Caco-2 (cell line): ENCODE measurements at regions not wholly inside any gene's neighbourhood (a gene's known extent, or its start where the extent isn't known, plus 50 kb on each side); places are given as distances from the start of the nearest gene placed in this dataset.
A peak's percentile ranks its signal among the peaks of the same experiment; 100 is the strongest.
"Not testable (repeated sequence)": the region's sequence is repeated elsewhere in the genome, so short reads cannot be mapped to it uniquely, and the experiment has no call there.

Experiments
- BruUV-seq: library from RNA; stranded (reverse); fragments of 400-500 nt; replicated peaks from 2 replicates; lab custom pipeline; 2021; lab: Mats Ljungman, UMichigan
- CTCF ChIA-PET: fragments of 300-600 bp; sonication (Branson Sonifier 250); formaldehyde crosslinking; loops from one replicate; lab custom pipeline; 2022; ENCODE audit warnings: antibody characterized with exemption; lab: Charles Lee
- POLR2A ChIA-PET: fragments of 300-600 bp; sonication (Branson Sonifier 250); formaldehyde crosslinking; loops from one replicate; lab custom pipeline; 2022; ENCODE audit warnings: antibody characterized with exemption; lab: Charles Lee
- DNase-seq, 2 experiments: peaks; one replicate each; pipeline versions ENCODE4 v3.0.0 to v3.0.0-alpha.2; 2020 to 2022
- H3K27me3 ChIP-seq: replicated peaks from 2 replicates; pipeline ENCODE4 v1.6.0; 2011; ENCODE audit warnings: low read length; ENCODE audit not compliant: control insufficient read depth, insufficient read depth
- H3K36me3 ChIP-seq: 2 replicates; pipeline ENCODE4 v1.5.1; 2011; ENCODE audit warnings: low read length; ENCODE audit not compliant: control insufficient read depth, insufficient read depth
- H3K4me1 ChIP-seq: fragments of 250-450 bp; sonication (Bioruptor Pico); 2 replicates; pipeline ENCODE4 v1.5.1; 2020; ENCODE audit warnings: mild to moderate bottlenecking
- H3K4me3 ChIP-seq: 2 replicates; pipeline ENCODE4 v1.5.1; 2011; ENCODE audit warnings: low read depth, mild to moderate bottlenecking, control low read depth, low read length
- H3K9me3 ChIP-seq: fragments of 250-450 bp; sonication (Bioruptor Pico); 2 replicates; pipeline ENCODE4 v1.5.1; 2020; ENCODE audit warnings: mild to moderate bottlenecking, moderate library complexity
- H3K27ac Mint-ChIP-seq: one replicate; pipeline ENCODE4 v1.8.0; 2022; ENCODE audit warnings: mixed read lengths; ENCODE audit not compliant: unreplicated experiment
- H3K27me3 Mint-ChIP-seq: one replicate; pipeline ENCODE4 v1.8.0; 2022; ENCODE audit warnings: mixed read lengths; ENCODE audit not compliant: insufficient read depth, unreplicated experiment
- H3K36me3 Mint-ChIP-seq: one replicate; pipeline ENCODE4 v1.8.0; 2022; ENCODE audit warnings: mild to moderate bottlenecking, mixed read lengths; ENCODE audit not compliant: insufficient read depth, unreplicated experiment
- H3K4me1 Mint-ChIP-seq: one replicate; pipeline ENCODE4 v1.8.0; 2022; ENCODE audit warnings: low read depth, mixed read lengths; ENCODE audit not compliant: unreplicated experiment
- H3K4me3 Mint-ChIP-seq: one replicate; pipeline ENCODE4 v1.8.0; 2022; ENCODE audit warnings: mild to moderate bottlenecking, moderate library complexity, mixed read lengths; ENCODE audit not compliant: unreplicated experiment
- H3K9me3 Mint-ChIP-seq: one replicate; pipeline ENCODE4 v1.8.0; 2022; ENCODE audit warnings: mixed read lengths; ENCODE audit not compliant: unreplicated experiment
- CTCF ChIP-seq, 2 experiments: fragments of 200-600 bp in 1 of 2; IDR thresholded peaks; 1 replicate in 1 of 2; 2 replicates in 1 of 2; pipeline versions ENCODE4 v1.5.1 to v1.8.0; 2011 to 2022; ENCODE audit warnings: antibody characterized with exemption in 1 of 2, control low read depth in 1 of 2, inconsistent platforms in 1 of 2, low read depth in 1 of 2, low read length in 1 of 2, mild to moderate bottlenecking in 1 of 2, moderate library complexity in 1 of 2; ENCODE audit not compliant: insufficient read depth in 1 of 2, severe bottlenecking in 1 of 2, unreplicated experiment in 1 of 2
- intact Hi-C: fragments of 100-400 bp; cut with micrococcal nuclease; formaldehyde crosslinking; loops from one replicate; pipeline ENCODE4 v1.10.0; 2022; ENCODE audit not compliant: unreplicated experiment

- Histone ChIP-seq H3K4me1 (no peaks in the 10 kb centered on the region), H3K27me3 (no peaks in the 10 kb centered on the region), H3K36me3 (no peaks in the 10 kb centered on the region), H3K4me3 (no peak overlapping the region), H3K9me3 (no peaks in the 10 kb centered on the region)
- no peak for TF ChIP-seq CTCF (IDR thresholded peaks at IDR 0.05; ENCODE audit: insufficient read depth in 1 of 2, low read depth in 1 of 2, low read length in 1 of 2, severe bottlenecking in 1 of 2, unreplicated experiment in 1 of 2)
- Mint-ChIP-seq H3K36me3 (no peaks in the 10 kb centered on the region), H3K27ac (no peak overlapping the region), H3K4me3 (no peak overlapping the region), H3K4me1 (no peaks in the 10 kb centered on the region), H3K27me3 (peaks cover 14% of the 10 kb centered on the region), H3K9me3 (peaks cover 14% of the 10 kb centered on the region)
- DNase-seq, result no peak
- CTCF ChIA-PET, result no interaction called here
- POLR2A ChIA-PET, result no interaction called here
- intact Hi-C loops, result no loop called here
- BruUV-seq, result no TSS peak
These were observed 105.9 kb downstream of the PRDM13 start for GRCh38 chr6:99712519-99712918.

GRCh38 chr6:99722043-99722442, 115.4 kb downstream of the PRDM13 start:
- H3K4me3 Mint-ChIP-seq, H3K27ac Mint-ChIP-seq, DNase-seq, BruUV-seq, H3K4me1 Mint-ChIP-seq, H3K4me3 ChIP-seq, H3K36me3 Mint-ChIP-seq, POLR2A ChIA-PET, H3K27me3 ChIP-seq, CTCF ChIA-PET, H3K4me1 ChIP-seq, H3K9me3 ChIP-seq, H3K36me3 ChIP-seq, H3K27me3 Mint-ChIP-seq, intact Hi-C loops: not testable (repeated sequence)
- H3K9me3 Mint-ChIP-seq, result peaks cover 15% of the 10 kb centered on the region

GRCh38 chr6:99730237-99730636, 123.6 kb downstream of the PRDM13 start:
- DNase-seq, H3K4me1 ChIP-seq, H3K27me3 Mint-ChIP-seq, H3K36me3 ChIP-seq, H3K4me3 ChIP-seq, H3K27me3 ChIP-seq, H3K27ac Mint-ChIP-seq, POLR2A ChIA-PET, H3K36me3 Mint-ChIP-seq, H3K9me3 ChIP-seq, intact Hi-C loops, BruUV-seq, H3K4me3 Mint-ChIP-seq, H3K9me3 Mint-ChIP-seq, H3K4me1 Mint-ChIP-seq, CTCF ChIA-PET: not testable (repeated sequence)

- CTCF ChIA-PET, result no interaction called here
- Mint-ChIP-seq H3K36me3 (no peaks in the 10 kb centered on the region), H3K27me3 (peaks cover 13% of the 10 kb centered on the region), H3K27ac (no peak overlapping the region), H3K9me3 (no peaks in the 10 kb centered on the region), H3K4me1 (no peaks in the 10 kb centered on the region), H3K4me3 (no peak overlapping the region)
- no TSS peak for BruUV-seq
- Histone ChIP-seq H3K4me1 (no peaks in the 10 kb centered on the region), H3K36me3 (no peaks in the 10 kb centered on the region), H3K9me3 (no peaks in the 10 kb centered on the region), H3K27me3 (no peaks in the 10 kb centered on the region), H3K4me3 (no peak overlapping the region)
- intact Hi-C loops, result loop anchor here (1.0 kb wide), 1 partner anchor 148 kb away; no protein-coding TSS in a partner anchor
- TF ChIP-seq CTCF (IDR thresholded peaks at IDR 0.05; ENCODE audit: insufficient read depth in 1 of 2, low read depth in 1 of 2, low read length in 1 of 2, severe bottlenecking in 1 of 2, unreplicated experiment in 1 of 2), result no peak
- POLR2A ChIA-PET, result no interaction called here
- peak in 1 of 2 experiments; percentile 7 for DNase-seq
These were observed 129.7 kb downstream of the PRDM13 start for GRCh38 chr6:99736302-99736701.
